SK-N-SH treated with all-trans-retinoic acid at 6 μM for 48 hours (cell line): ENCODE measurements at regions not wholly inside any gene's neighbourhood (a gene's known extent, or its start where the extent isn't known, plus 50 kb on each side); places are given as distances from the start of the nearest gene placed in this dataset.

ENCODE experiments used
- ATAC-seq: fragments of 200-7000 bp; cut with Tn5 transposase; 3 replicates; pipeline ENCODE4 v1.9.1; 2020; ENCODE audit warnings: mild to moderate bottlenecking, moderate library complexity
- ARNTL ChIP-seq: fragments of 450-650 bp; formaldehyde crosslinking; IDR thresholded peaks from 2 replicates; pipeline ENCODE4 v1.5.0; 2020; ENCODE audit warnings: low read depth, mild to moderate bottlenecking, moderate library complexity, borderline replicate concordance
- BACH2 ChIP-seq: fragments of 250-450 bp; sonication (Bioruptor Pico); IDR thresholded peaks from 2 replicates; pipeline ENCODE4 v1.9.0; 2021; ENCODE audit warnings: mild to moderate bottlenecking, borderline replicate concordance
- CSDC2 ChIP-seq: fragments of 250-450 bp; sonication (Bioruptor Pico); IDR thresholded peaks from 2 replicates; pipeline ENCODE4 v1.5.0; 2020; ENCODE audit warnings: mild to moderate bottlenecking, moderate library complexity
- ESRRG ChIP-seq: fragments of 250-450 bp; sonication (Bioruptor Pico); IDR thresholded peaks from 2 replicates; pipeline ENCODE4 v1.6.1; 2021; ENCODE audit warnings: mild to moderate bottlenecking
- GLIS3 ChIP-seq: fragments of 250-450 bp; sonication (Bioruptor Pico); IDR thresholded peaks from 2 replicates; pipeline ENCODE4 v1.5.0; 2020; ENCODE audit warnings: mild to moderate bottlenecking, moderate library complexity
- ISL1 ChIP-seq: fragments of 250-450 bp; sonication (Bioruptor Pico); IDR thresholded peaks from 2 replicates; pipeline ENCODE4 v2.1.2; 2022; ENCODE audit warnings: mild to moderate bottlenecking, moderate library complexity
- OSR1 ChIP-seq: fragments of 250-450 bp; sonication (Bioruptor Pico); IDR thresholded peaks from 2 replicates; pipeline ENCODE4 v1.8.0; 2022; ENCODE audit warnings: moderate library complexity, mild to moderate bottlenecking, inconsistent platforms
- PPARA ChIP-seq: fragments of 250-450 bp; sonication (Bioruptor Pico); IDR thresholded peaks from 2 replicates; pipeline ENCODE4 v1.5.0; 2020; ENCODE audit warnings: mild to moderate bottlenecking, borderline replicate concordance
- RARB ChIP-seq: fragments of 250-450 bp; sonication (Bioruptor Pico); IDR thresholded peaks from 2 replicates; pipeline ENCODE4 v1.8.0; 2021; ENCODE audit warnings: mild to moderate bottlenecking, moderate library complexity
- SNAI2 ChIP-seq: fragments of 250-450 bp; sonication (Bioruptor Pico); IDR thresholded peaks from 2 replicates; pipeline ENCODE4 v1.5.0; 2020; ENCODE audit warnings: mild to moderate bottlenecking, moderate library complexity
- TCF4 ChIP-seq: fragments of 250-450 bp; sonication (Bioruptor Pico); IDR thresholded peaks from 2 replicates; pipeline ENCODE4 v1.8.0; 2021; ENCODE audit warnings: mild to moderate bottlenecking, moderate library complexity, borderline replicate concordance
- TOX ChIP-seq: fragments of 250-450 bp; sonication (Bioruptor Pico); IDR thresholded peaks from 2 replicates; pipeline ENCODE4 v1.8.0; 2021; ENCODE audit warnings: mild to moderate bottlenecking, moderate library complexity, borderline replicate concordance
- ZFP3 ChIP-seq: fragments of 250-450 bp; sonication (Bioruptor Pico); IDR thresholded peaks from 2 replicates; pipeline ENCODE4 v1.5.0; 2020; ENCODE audit warnings: mild to moderate bottlenecking, moderate library complexity
- ZFP30 ChIP-seq: fragments of 450-650 bp; formaldehyde crosslinking; IDR thresholded peaks from 2 replicates; pipeline ENCODE4 v1.5.0; 2022; ENCODE audit warnings: mild to moderate bottlenecking, moderate library complexity
- ZNF565 ChIP-seq: fragments of 450-650 bp; formaldehyde crosslinking; conservative IDR thresholded peaks from 2 replicates; pipeline ENCODE4 v1.5.0; 2020; ENCODE audit warnings: low read depth, mild to moderate bottlenecking, moderate library complexity
- ZNF70 ChIP-seq: fragments of 450-650 bp; formaldehyde crosslinking; IDR thresholded peaks from 2 replicates; pipeline ENCODE4 v1.5.0; 2020; ENCODE audit warnings: mild to moderate bottlenecking, moderate library complexity
- ZNF8 ChIP-seq: fragments of 450-650 bp; formaldehyde crosslinking; IDR thresholded peaks from 2 replicates; pipeline ENCODE4 v1.5.0; 2020; ENCODE audit warnings: mild to moderate bottlenecking, moderate library complexity
- TF ChIP-seq, protein P1 (sequence below): fragments of 250-450 bp; sonication (Bioruptor Pico); IDR thresholded peaks from 2 replicates; pipeline ENCODE4 v1.8.0; 2020; ENCODE audit warnings: mild to moderate bottlenecking, moderate library complexity, borderline replicate concordance
- TF ChIP-seq, protein P2 (sequence below): fragments of 250-450 bp; sonication (Bioruptor Pico); IDR thresholded peaks from 2 replicates; pipeline ENCODE4 v1.5.1; 2021; ENCODE audit warnings: mild to moderate bottlenecking, moderate library complexity
- TF ChIP-seq, protein P3 (sequence below): fragments of 250-450 bp; sonication (Bioruptor Pico); IDR thresholded peaks from 2 replicates; pipeline ENCODE4 v1.5.1; 2020; ENCODE audit warnings: low read depth, mild to moderate bottlenecking, moderate library complexity
- TF ChIP-seq, protein P4 (sequence below): fragments of 250-450 bp; sonication (Bioruptor Pico); IDR thresholded peaks from 2 replicates; pipeline ENCODE4 v1.5.0; 2020; ENCODE audit warnings: mild to moderate bottlenecking, moderate library complexity

DNA sequence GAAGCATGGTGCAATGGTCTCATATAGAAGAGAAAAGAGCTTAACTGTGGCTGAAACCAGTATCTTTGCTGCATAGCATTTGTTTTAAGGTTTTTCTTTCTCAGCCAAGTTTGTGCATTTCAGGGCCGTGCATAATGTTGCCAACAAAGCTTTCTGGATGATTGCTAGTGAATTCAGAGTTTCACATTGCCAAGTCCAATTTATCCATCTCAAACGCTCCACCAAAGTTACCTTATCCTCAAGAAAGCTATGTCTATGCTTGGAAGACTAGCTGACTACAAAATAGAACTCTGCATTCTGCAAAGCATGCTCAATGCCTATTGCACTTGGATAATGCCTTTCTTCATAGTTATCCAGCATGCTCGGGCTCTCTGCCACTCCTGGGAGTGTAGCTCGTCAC, 535.8 kb upstream of the SGCG start:
- no peak for TF ChIP-seq ARNTL (CRISPR knock-in tag)
- TF ChIP-seq CSDC2 (CRISPR knock-in tag): no peak
- no peak for TF ChIP-seq SNAI2 (CRISPR knock-in tag)
- TF ChIP-seq ZFP3 (CRISPR knock-in tag): no peak
- no peak for TF ChIP-seq ZNF70 (CRISPR knock-in tag)
- no peak for TF ChIP-seq OSR1 (CRISPR knock-in tag)
- TF ChIP-seq, protein P1, sequence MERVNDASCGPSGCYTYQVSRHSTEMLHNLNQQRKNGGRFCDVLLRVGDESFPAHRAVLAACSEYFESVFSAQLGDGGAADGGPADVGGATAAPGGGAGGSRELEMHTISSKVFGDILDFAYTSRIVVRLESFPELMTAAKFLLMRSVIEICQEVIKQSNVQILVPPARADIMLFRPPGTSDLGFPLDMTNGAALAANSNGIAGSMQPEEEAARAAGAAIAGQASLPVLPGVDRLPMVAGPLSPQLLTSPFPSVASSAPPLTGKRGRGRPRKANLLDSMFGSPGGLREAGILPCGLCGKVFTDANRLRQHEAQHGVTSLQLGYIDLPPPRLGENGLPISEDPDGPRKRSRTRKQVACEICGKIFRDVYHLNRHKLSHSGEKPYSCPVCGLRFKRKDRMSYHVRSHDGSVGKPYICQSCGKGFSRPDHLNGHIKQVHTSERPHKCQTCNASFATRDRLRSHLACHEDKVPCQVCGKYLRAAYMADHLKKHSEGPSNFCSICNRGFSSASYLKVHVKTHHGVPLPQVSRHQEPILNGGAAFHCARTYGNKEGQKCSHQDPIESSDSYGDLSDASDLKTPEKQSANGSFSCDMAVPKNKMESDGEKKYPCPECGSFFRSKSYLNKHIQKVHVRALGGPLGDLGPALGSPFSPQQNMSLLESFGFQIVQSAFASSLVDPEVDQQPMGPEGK (CRISPR knock-in tag): no peak
- no peak for TF ChIP-seq ZNF8
- TF ChIP-seq TOX (CRISPR knock-in tag): no peak
- TF ChIP-seq, protein P2, sequence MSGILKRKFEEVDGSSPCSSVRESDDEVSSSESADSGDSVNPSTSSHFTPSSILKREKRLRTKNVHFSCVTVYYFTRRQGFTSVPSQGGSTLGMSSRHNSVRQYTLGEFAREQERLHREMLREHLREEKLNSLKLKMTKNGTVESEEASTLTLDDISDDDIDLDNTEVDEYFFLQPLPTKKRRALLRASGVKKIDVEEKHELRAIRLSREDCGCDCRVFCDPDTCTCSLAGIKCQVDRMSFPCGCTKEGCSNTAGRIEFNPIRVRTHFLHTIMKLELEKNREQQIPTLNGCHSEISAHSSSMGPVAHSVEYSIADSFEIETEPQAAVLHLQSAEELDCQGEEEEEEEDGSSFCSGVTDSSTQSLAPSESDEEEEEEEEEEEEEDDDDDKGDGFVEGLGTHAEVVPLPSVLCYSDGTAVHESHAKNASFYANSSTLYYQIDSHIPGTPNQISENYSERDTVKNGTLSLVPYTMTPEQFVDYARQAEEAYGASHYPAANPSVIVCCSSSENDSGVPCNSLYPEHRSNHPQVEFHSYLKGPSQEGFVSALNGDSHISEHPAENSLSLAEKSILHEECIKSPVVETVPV (CRISPR knock-in tag): no peak
- no peak for TF ChIP-seq BACH2 (CRISPR knock-in tag)
- no peak for TF ChIP-seq ISL1 (CRISPR knock-in tag)
- TF ChIP-seq ZNF565 (CRISPR knock-in tag): no peak
- TF ChIP-seq GLIS3 (CRISPR knock-in tag): no peak
- TF ChIP-seq RARB: no peak
- TF ChIP-seq, protein P3, sequence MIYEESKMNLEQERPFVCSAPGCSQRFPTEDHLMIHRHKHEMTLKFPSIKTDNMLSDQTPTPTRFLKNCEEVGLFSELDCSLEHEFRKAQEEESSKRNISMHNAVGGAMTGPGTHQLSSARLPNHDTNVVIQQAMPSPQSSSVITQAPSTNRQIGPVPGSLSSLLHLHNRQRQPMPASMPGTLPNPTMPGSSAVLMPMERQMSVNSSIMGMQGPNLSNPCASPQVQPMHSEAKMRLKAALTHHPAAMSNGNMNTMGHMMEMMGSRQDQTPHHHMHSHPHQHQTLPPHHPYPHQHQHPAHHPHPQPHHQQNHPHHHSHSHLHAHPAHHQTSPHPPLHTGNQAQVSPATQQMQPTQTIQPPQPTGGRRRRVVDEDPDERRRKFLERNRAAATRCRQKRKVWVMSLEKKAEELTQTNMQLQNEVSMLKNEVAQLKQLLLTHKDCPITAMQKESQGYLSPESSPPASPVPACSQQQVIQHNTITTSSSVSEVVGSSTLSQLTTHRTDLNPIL (CRISPR knock-in tag): no peak
- no peak for TF ChIP-seq ESRRG (CRISPR knock-in tag)
- no peak for TF ChIP-seq TCF4
- no peak for TF ChIP-seq ZFP30 (CRISPR knock-in tag)
- no peak for TF ChIP-seq PPARA (CRISPR knock-in tag)
- TF ChIP-seq, all 23 proteins: peak for 0
- no peak for ATAC-seq

DNA sequence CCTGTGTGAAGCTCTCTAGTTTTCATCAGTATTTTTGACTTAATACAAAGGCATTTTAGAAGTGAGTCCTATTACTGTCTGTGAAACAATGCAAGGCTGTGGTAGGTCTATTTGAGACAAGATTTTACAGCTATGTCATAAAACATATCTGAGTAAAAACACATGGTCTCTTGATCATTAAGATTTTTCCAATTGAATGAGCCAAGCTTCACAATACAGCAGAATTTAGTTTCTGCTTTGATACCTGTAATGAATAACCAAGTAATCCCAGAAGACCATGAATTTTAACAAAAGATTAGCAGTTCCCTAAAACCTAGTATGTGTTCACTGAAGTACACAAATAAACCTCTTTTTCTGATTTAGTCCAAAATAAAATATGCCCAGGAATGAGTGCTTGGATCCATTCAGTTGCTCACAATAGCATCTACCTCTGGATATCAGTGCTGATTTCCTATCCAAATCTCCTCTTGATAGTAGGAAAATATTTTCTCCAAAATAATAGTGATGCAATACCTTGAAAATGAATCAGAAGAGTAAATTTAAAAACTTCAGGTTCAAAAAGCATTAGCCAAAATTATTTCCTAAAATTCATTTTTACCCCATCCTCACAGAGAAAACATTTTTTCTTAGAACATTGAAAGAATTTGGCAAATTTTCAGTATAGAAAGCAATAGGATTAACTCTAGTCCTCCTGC, 533.5 kb upstream of the SGCG start:
- ATAC-seq: no peak
- TF ChIP-seq, protein P1 (CRISPR knock-in tag): no peak
- TF ChIP-seq, protein P4, sequence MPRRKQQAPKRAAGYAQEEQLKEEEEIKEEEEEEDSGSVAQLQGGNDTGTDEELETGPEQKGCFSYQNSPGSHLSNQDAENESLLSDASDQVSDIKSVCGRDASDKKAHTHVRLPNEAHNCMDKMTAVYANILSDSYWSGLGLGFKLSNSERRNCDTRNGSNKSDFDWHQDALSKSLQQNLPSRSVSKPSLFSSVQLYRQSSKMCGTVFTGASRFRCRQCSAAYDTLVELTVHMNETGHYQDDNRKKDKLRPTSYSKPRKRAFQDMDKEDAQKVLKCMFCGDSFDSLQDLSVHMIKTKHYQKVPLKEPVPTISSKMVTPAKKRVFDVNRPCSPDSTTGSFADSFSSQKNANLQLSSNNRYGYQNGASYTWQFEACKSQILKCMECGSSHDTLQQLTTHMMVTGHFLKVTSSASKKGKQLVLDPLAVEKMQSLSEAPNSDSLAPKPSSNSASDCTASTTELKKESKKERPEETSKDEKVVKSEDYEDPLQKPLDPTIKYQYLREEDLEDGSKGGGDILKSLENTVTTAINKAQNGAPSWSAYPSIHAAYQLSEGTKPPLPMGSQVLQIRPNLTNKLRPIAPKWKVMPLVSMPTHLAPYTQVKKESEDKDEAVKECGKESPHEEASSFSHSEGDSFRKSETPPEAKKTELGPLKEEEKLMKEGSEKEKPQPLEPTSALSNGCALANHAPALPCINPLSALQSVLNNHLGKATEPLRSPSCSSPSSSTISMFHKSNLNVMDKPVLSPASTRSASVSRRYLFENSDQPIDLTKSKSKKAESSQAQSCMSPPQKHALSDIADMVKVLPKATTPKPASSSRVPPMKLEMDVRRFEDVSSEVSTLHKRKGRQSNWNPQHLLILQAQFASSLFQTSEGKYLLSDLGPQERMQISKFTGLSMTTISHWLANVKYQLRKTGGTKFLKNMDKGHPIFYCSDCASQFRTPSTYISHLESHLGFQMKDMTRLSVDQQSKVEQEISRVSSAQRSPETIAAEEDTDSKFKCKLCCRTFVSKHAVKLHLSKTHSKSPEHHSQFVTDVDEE (CRISPR knock-in tag): no peak
- TF ChIP-seq RARB (no peak), ARNTL (CRISPR knock-in tag) (no peak), TCF4 (no peak), CSDC2 (CRISPR knock-in tag) (no peak), ZNF8 (no peak), ZNF565 (CRISPR knock-in tag) (no peak), OSR1 (CRISPR knock-in tag) (no peak), ESRRG (CRISPR knock-in tag) (no peak), ISL1 (CRISPR knock-in tag) (no peak), ZFP30 (CRISPR knock-in tag) (no peak)
- TF ChIP-seq, protein P3 (CRISPR knock-in tag): no peak
- TF ChIP-seq, protein P2 (CRISPR knock-in tag): no peak
